Loucy (cell line): ENCODE measurements at regions not wholly inside any gene's neighbourhood (a gene's known extent, or its start where the extent isn't known, plus 50 kb on each side); places are given as distances from the start of the nearest gene placed in this dataset.

Experiments
- H2AFZ ChIP-seq: fragments of 200-600 bp; sonication (generic); 2 replicates; pipeline ENCODE4 v1.6.0; 2016; ENCODE audit warnings: antibody characterized with exemption, mild to moderate bottlenecking, low read length, moderate library complexity
- H3F3A ChIP-seq: fragments of 200-600 bp; 2 replicates; pipeline ENCODE4 v1.6.0; 2016; ENCODE audit warnings: antibody characterized with exemption, low read depth, mild to moderate bottlenecking
- H3K27me3 ChIP-seq: fragments of 200-600 bp; sonication (generic); 2 replicates; pipeline ENCODE4 v1.6.1; 2014; ENCODE audit warnings: low read length, mild to moderate bottlenecking; ENCODE audit not compliant: insufficient read depth, poor library complexity, severe bottlenecking
- H3K36me3 ChIP-seq: fragments of 200-600 bp; sonication (generic); 2 replicates; pipeline ENCODE4 v1.6.1; 2016; ENCODE audit warnings: low read length; ENCODE audit not compliant: insufficient read depth
- H3K4me1 ChIP-seq: fragments of 200-600 bp; sonication (generic); 2 replicates; pipeline ENCODE4 v1.5.1; 2014; ENCODE audit warnings: low read length, mild to moderate bottlenecking; ENCODE audit not compliant: insufficient read depth, poor library complexity, severe bottlenecking
- H3K4me2 ChIP-seq: fragments of 200-600 bp; sonication (generic); 2 replicates; pipeline ENCODE4 v1.6.0; 2014; ENCODE audit warnings: antibody characterized with exemption, low read length, low read depth, mild to moderate bottlenecking; ENCODE audit not compliant: poor library complexity, severe bottlenecking
- H3K4me3 ChIP-seq: fragments of 200-600 bp; sonication (generic); 2 replicates; pipeline ENCODE4 v1.5.1; 2014; ENCODE audit warnings: low read length, mild to moderate bottlenecking, mixed read lengths; ENCODE audit not compliant: poor library complexity, severe bottlenecking
- H3K79me2 ChIP-seq: fragments of 200-600 bp; sonication (generic); 2 replicates; pipeline ENCODE4 v1.6.1; 2014; ENCODE audit warnings: low read length; ENCODE audit not compliant: insufficient read depth
- H3K9ac ChIP-seq: fragments of 200-600 bp; sonication (generic); 2 replicates; pipeline ENCODE4 v1.6.0; 2014; ENCODE audit warnings: mild to moderate bottlenecking, low read depth, low read length, moderate library complexity; ENCODE audit not compliant: poor library complexity, severe bottlenecking
- H3K9me2 ChIP-seq: fragments of 200-600 bp; sonication (generic); replicated peaks from 2 replicates; pipeline ENCODE4 v1.6.1; 2016; ENCODE audit warnings: low read depth, low read length, mixed read lengths
- H3K9me3 ChIP-seq: fragments of 200-600 bp; sonication (generic); 2 replicates; pipeline ENCODE4 v1.6.1; 2014; ENCODE audit warnings: mild to moderate bottlenecking, antibody characterized with exemption, low read length, low read depth; ENCODE audit not compliant: insufficient read depth
- H4K20me1 ChIP-seq: fragments of 200-600 bp; sonication (generic); 2 replicates; pipeline ENCODE4 v1.6.0; 2014; ENCODE audit warnings: antibody characterized with exemption, low read length, mild to moderate bottlenecking; ENCODE audit not compliant: insufficient read depth, poor library complexity, severe bottlenecking
- CTCF ChIP-seq: fragments of 200-600 bp; sonication (generic); conservative IDR thresholded peaks from 2 replicates; pipeline ENCODE4 v1.5.1; 2014; ENCODE audit warnings: mild to moderate bottlenecking, antibody characterized with exemption, low read length
- EZH2phosphoT487 ChIP-seq: fragments of 200-600 bp; IDR thresholded peaks from 2 replicates; pipeline ENCODE4 v1.6.1; 2018; ENCODE audit warnings: antibody characterized with exemption, mild to moderate bottlenecking, moderate library complexity, borderline replicate concordance

- Histone ChIP-seq H3F3A (no peaks in the 10 kb centered on the region), H3K27me3 (no peaks in the 10 kb centered on the region), H4K20me1 (no peaks in the 10 kb centered on the region), H3K4me2 (no peak overlapping the region), H3K9ac (no peak overlapping the region), H3K4me1 (no peaks in the 10 kb centered on the region), H2AFZ (no peak overlapping the region), H3K9me3 (no peaks in the 10 kb centered on the region), H3K9me2 (no peaks in the 10 kb centered on the region), H3K4me3 (no peak overlapping the region), H3K36me3 (no peaks in the 10 kb centered on the region), H3K79me2 (no peaks in the 10 kb centered on the region)
- TF ChIP-seq CTCF (no peak), EZH2phosphoT487 (no peak)
Measured at GRCh38 chr10:128602183-128602582, 476.0 kb upstream of the MKI67 start.

- no peaks in the 10 kb centered on the region for H3K79me2 ChIP-seq
- no peaks in the 10 kb centered on the region for H3K9me3 ChIP-seq
- TF ChIP-seq CTCF (no peak), EZH2phosphoT487 (no peak)
- H3K9me2 ChIP-seq: no peaks in the 10 kb centered on the region
- no peak overlapping the region for H3K4me2 ChIP-seq
- H3K4me1 ChIP-seq: no peaks in the 10 kb centered on the region
- H3F3A ChIP-seq: no peaks in the 10 kb centered on the region
- H3K27me3 ChIP-seq: no peaks in the 10 kb centered on the region
- no peak overlapping the region for H3K9ac ChIP-seq
- no peaks in the 10 kb centered on the region for H4K20me1 ChIP-seq
- no peaks in the 10 kb centered on the region for H3K36me3 ChIP-seq
- H3K4me3 ChIP-seq: no peak overlapping the region
- H2AFZ ChIP-seq: no peak overlapping the region
Measured at GRCh38 chr10:128604025-128604424, 477.8 kb upstream of the MKI67 start.

GRCh38 chr10:128605180-128605579, 479.0 kb upstream of the MKI67 start:
- no peak overlapping the region for H3K4me3 ChIP-seq
- TF ChIP-seq EZH2phosphoT487 (no peak), CTCF (no peak)
- H3F3A ChIP-seq: no peaks in the 10 kb centered on the region
- no peaks in the 10 kb centered on the region for H3K4me1 ChIP-seq
- no peaks in the 10 kb centered on the region for H3K79me2 ChIP-seq
- no peak overlapping the region for H3K4me2 ChIP-seq
- no peak overlapping the region for H2AFZ ChIP-seq
- no peak overlapping the region for H3K9ac ChIP-seq
- H3K27me3 ChIP-seq: no peaks in the 10 kb centered on the region
- no peaks in the 10 kb centered on the region for H3K9me2 ChIP-seq
- no peaks in the 10 kb centered on the region for H3K36me3 ChIP-seq
- H4K20me1 ChIP-seq: no peaks in the 10 kb centered on the region
- no peaks in the 10 kb centered on the region for H3K9me3 ChIP-seq
